22Rv1 (cell line): ENCODE measurements at regions not wholly inside any gene's neighbourhood (a gene's known extent, or its start where the extent isn't known, plus 50 kb on each side); places are given as distances from the start of the nearest gene placed in this dataset.

ENCODE experiments used
- H3K27ac ChIP-seq: fragments of 450-650 bp; 2 replicates; pipeline ENCODE4 v1.5.1; 2017
- ZFX ChIP-seq: fragments of 450-650 bp; IDR thresholded peaks from 2 replicates; pipeline ENCODE4 v1.6.1; 2017; ENCODE audit warnings: antibody characterized with exemption, borderline replicate concordance
- TF ChIP-seq, protein P1 (sequence below): fragments of 450-650 bp; IDR thresholded peaks from 2 replicates; pipeline ENCODE4 v1.5.1; 2017; ENCODE audit warnings: mild to moderate bottlenecking

DNA sequence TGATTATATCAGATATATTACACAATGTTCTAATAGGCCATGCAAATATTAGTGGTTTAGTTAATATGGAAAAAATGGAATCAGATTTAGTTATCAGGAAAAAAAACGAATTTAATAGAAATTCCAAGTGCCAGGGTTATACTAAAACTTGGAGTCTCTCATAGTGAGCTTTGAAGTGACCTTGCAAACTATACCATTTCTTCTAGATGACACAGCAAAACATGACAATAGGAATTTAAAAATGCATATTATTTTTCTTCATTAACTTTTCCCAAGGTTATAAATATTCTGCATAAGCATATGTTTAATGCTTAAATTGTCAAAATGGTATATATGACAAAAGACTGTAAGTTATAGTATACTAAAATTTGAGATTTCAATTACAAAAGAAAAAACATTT lies 250.1 kb upstream of the DCN start:
- TF ChIP-seq, protein P1, sequence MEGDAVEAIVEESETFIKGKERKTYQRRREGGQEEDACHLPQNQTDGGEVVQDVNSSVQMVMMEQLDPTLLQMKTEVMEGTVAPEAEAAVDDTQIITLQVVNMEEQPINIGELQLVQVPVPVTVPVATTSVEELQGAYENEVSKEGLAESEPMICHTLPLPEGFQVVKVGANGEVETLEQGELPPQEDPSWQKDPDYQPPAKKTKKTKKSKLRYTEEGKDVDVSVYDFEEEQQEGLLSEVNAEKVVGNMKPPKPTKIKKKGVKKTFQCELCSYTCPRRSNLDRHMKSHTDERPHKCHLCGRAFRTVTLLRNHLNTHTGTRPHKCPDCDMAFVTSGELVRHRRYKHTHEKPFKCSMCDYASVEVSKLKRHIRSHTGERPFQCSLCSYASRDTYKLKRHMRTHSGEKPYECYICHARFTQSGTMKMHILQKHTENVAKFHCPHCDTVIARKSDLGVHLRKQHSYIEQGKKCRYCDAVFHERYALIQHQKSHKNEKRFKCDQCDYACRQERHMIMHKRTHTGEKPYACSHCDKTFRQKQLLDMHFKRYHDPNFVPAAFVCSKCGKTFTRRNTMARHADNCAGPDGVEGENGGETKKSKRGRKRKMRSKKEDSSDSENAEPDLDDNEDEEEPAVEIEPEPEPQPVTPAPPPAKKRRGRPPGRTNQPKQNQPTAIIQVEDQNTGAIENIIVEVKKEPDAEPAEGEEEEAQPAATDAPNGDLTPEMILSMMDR, result no peak
- no peak for TF ChIP-seq ZFX
- H3K27ac ChIP-seq, result no peak overlapping the region

DNA sequence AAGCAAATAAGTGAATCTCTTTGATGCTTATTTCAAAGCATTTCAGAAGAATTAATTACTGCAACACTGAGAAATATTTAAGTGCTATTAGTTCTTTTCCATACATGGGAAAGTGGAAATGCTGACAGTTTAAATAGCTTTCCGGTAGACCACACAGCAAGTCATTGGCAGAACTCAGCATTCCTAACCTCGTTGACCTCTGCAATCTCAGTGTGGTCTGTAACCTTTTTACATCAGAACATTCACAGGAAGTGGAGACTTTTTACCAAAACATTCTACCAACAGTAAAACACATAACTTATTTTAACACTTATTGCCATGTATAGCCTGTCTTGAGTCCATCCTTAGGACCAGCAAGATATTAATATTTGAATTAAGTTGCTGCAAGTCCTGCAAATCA lies 249.5 kb upstream of the DCN start:
- TF ChIP-seq, protein P1, result no peak
- no peak for TF ChIP-seq ZFX

DNA sequence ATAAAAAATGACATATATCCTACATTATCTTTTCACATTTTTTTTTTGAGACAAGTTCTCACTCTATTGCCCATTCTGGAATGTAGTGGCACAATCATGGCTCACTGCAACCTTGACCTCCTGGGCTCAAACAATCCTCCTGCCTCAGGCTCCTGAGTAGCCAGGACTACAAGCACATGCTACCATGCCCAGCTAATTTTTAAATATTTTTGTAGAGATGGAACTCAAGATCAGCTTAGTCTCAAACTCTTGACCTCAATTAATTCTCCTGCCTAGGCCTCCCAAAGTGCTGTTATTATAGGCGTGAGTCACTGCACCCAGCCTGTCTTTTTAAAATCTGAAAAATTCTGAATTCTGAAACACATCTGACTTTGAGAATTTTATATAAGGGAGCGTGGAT lies 241.9 kb upstream of the DCN start:
- peak overlapping the region; percentile 96 for H3K27ac ChIP-seq
- TF ChIP-seq, protein P1, result no peak
- no peak for TF ChIP-seq ZFX

More for the DNA sequence above, 249.5 kb upstream of the DCN start:
- no peak overlapping the region for H3K27ac ChIP-seq

DNA sequence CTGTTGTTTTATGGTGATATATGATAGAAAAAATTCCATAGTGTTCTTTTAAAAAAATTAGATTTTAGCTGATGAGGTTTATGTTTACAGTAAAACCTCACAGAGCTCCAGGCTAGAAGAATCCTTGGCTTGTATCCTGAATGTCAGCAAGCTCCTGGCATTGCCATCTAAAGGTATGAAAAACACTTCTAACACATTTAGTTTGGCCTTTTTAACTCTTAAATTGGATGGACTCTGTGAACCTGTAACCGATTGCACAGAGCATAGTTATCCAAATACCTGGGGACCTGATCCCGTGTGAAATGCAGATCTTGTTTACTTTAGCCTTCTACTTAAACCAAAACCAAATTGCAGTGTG lies 241.1 kb upstream of the DCN start:
- H3K27ac ChIP-seq, result peak overlapping the region; percentile 96
- TF ChIP-seq ZFX, result no peak
- TF ChIP-seq, protein P1, result no peak

DNA sequence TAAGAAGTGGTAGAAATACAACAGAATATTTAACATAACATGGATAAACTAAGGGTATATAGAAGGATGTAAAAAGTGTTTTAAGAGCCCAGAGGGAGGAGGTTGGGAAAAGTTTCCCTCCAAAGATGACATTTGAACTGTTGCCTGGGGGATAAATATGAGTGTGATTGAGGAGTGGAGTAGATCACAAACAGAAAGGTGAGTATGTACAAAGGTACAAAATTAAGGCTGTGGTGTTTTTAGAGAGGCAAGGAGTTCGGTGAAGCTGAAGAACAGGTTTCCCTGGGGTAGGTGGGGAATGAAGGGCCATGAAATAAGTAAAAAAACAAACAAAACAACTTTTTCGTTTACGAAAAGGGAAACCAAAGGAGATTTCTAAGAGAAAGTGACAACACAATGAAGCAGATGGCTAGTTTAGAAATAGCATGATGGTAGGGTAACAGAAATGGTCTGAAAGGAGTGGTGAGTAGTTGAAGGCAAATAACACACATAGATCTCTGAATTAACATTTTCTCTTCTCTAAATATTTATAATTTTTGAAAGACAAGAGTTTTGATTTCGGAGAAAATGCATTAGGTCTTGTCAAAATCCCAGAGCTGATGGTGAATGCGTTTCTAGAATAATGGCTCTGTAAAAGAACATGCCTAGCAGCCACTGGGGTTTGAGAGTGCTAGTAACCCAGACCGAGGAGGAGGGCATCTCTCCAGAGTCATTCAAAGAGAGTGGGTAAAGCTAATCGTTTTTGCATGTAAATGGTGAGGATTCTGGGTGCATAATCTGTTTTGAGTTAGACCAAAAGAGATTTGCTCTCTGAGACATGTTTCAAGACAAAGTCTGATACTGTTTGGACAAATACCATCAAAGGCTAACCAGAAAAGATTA lies 240.4 kb upstream of the DCN start:
- no peak for TF ChIP-seq ZFX
- TF ChIP-seq, protein P1, result no peak
- H3K27ac ChIP-seq, result peak overlapping the region; percentile 96

DNA sequence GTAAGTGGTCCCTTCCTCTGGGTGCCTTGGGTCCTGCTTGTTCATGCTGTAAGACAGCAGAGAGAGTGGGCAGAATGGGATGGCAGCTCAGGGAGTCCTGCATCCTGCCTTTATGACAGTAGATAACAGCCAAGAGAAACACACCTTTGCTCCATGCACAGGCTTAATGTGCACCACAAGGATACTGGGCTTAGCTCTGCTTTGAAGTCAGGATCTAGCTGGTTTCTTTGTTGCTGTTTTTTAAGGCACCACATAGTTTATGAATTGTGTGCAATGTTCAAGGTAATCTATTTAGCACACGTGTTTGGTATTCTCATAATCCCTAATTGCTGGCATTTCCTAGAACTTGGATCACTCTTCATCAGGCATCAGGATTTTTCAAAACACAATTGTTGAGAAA lies 239.5 kb upstream of the DCN start:
- TF ChIP-seq, protein P1, result no peak
- TF ChIP-seq ZFX, result no peak
- peak overlapping the region; percentile 96 for H3K27ac ChIP-seq

DNA sequence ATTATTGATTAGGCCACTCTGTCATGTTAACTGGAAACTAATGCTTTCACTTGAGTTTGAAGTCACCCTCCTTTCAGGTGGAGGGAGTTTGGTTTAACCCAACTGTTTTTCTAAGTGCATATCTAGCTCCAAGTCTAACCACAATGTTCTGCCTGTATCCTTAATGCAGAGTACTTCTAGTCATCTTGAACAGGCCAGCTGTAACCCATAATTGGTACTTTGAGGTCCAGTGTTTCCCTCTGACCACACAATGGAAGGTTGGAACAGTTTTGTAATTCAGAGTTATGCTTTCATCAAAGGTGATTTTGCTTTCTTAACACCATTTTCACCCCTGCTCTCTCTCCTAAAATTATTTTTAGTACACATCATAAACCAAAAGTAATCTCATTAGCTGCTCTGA lies 237.2 kb upstream of the DCN start:
- TF ChIP-seq, protein P1, result no peak
- TF ChIP-seq ZFX, result no peak
- H3K27ac ChIP-seq, result no peak overlapping the region
